NB4 (cell line): ENCODE measurements at regions not wholly inside any gene's neighbourhood (a gene's known extent, or its start where the extent isn't known, plus 50 kb on each side); places are given as distances from the start of the nearest gene placed in this dataset.

ENCODE experiments used
- POLR2A ChIP-seq: IDR thresholded peaks from 2 replicates; pipeline ENCODE4 v1.6.1; 2011; ENCODE audit warnings: mild to moderate bottlenecking; ENCODE audit not compliant: insufficient read length; ENCODE audit errors: extremely low read depth
- TF ChIP-seq, protein P1 (sequence below): IDR thresholded peaks from one replicate; pipeline ENCODE4 v1.5.1; 2012; ENCODE audit warnings: low read depth, low read length

GRCh38 chr14:29353513-29353912, 574.1 kb downstream of the PRKD1 start:
- no peak for TF ChIP-seq POLR2A
- TF ChIP-seq, protein P1, sequence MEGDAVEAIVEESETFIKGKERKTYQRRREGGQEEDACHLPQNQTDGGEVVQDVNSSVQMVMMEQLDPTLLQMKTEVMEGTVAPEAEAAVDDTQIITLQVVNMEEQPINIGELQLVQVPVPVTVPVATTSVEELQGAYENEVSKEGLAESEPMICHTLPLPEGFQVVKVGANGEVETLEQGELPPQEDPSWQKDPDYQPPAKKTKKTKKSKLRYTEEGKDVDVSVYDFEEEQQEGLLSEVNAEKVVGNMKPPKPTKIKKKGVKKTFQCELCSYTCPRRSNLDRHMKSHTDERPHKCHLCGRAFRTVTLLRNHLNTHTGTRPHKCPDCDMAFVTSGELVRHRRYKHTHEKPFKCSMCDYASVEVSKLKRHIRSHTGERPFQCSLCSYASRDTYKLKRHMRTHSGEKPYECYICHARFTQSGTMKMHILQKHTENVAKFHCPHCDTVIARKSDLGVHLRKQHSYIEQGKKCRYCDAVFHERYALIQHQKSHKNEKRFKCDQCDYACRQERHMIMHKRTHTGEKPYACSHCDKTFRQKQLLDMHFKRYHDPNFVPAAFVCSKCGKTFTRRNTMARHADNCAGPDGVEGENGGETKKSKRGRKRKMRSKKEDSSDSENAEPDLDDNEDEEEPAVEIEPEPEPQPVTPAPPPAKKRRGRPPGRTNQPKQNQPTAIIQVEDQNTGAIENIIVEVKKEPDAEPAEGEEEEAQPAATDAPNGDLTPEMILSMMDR, result no peak
